OCI-LY1 (cell line): ENCODE measurements at regions not wholly inside any gene's neighbourhood (a gene's known extent, or its start where the extent isn't known, plus 50 kb on each side); places are given as distances from the start of the nearest gene placed in this dataset.

Source experiments
- EZH2 ChIP-seq: fragments of 200-600 bp; sonication (generic), shearing (Covaris generic); IDR thresholded peaks from 2 replicates; pipeline ENCODE4 v1.8.0; 2017; ENCODE audit warnings: borderline replicate concordance, mixed run types, mild to moderate bottlenecking, antibody characterized with exemption, low read length, moderate library complexity, mixed read lengths
- TF ChIP-seq, protein P1 (sequence below): fragments of 200-600 bp; sonication (generic), shearing (Covaris generic); IDR thresholded peaks from 2 replicates; pipeline ENCODE4 v1.5.1; 2017; ENCODE audit warnings: mild to moderate bottlenecking, antibody characterized with exemption, low read length, moderate library complexity, mixed read lengths

DNA sequence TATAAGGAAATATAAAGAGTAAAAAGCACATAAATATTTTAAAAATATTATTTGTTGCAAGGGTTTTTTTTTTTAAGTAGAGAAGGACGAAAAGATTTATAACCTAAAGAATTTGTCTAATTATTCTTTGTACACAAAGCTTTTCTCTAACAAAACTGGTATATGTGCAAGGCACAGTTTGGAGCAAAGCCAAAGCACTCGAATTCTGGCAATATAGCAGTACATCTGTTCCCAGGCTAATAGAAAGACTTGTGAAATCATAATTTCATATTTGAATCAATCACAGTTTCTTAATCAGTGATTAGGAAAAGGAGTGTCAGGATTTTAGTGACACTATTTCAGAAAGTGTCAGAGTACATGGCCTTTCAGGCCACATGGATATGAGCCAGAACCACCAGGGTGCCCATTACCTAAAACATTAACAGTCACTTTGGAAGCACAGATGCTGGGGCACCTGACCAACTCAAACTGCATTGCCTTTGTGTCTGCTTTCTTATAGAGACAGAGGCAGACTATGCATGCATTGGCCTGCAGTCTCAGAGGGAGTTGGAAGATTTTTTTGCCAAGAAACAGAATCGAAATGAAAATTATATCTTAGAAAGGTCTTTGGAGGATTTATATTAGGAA is 651.8 kb upstream of the SGO1 start:
- TF ChIP-seq, protein P1, sequence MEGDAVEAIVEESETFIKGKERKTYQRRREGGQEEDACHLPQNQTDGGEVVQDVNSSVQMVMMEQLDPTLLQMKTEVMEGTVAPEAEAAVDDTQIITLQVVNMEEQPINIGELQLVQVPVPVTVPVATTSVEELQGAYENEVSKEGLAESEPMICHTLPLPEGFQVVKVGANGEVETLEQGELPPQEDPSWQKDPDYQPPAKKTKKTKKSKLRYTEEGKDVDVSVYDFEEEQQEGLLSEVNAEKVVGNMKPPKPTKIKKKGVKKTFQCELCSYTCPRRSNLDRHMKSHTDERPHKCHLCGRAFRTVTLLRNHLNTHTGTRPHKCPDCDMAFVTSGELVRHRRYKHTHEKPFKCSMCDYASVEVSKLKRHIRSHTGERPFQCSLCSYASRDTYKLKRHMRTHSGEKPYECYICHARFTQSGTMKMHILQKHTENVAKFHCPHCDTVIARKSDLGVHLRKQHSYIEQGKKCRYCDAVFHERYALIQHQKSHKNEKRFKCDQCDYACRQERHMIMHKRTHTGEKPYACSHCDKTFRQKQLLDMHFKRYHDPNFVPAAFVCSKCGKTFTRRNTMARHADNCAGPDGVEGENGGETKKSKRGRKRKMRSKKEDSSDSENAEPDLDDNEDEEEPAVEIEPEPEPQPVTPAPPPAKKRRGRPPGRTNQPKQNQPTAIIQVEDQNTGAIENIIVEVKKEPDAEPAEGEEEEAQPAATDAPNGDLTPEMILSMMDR: no peak
- TF ChIP-seq EZH2: no peak
